A549 (cell line): ENCODE measurements at regions not wholly inside any gene's neighbourhood (a gene's known extent, or its start where the extent isn't known, plus 50 kb on each side); places are given as distances from the start of the nearest gene placed in this dataset.
"Not testable (repeated sequence)": the region's sequence is repeated elsewhere in the genome, so short reads cannot be mapped to it uniquely, and the experiment has no call there.

Experiments
- ATAC-seq, 2 experiments: fragments of 200-7000 bp in 1 of 2; fragments of >200 bp in 1 of 2; cut with Nextera tagmentation in 1 of 2; cut with Tn5 transposase in 1 of 2; 3 replicates each; pipeline versions ENCODE4 v1.8.0 to v1.9.1; 2018 to 2020; ENCODE audit warnings: mild to moderate bottlenecking in 1 of 2, moderate library complexity in 1 of 2
- CTCF ChIA-PET: fragments of 300-600 bp; sonication (Branson Sonifier 250); formaldehyde crosslinking; extraction: SDS; loops from one replicate; lab custom pipeline; 2021; ENCODE audit warnings: antibody characterized with exemption, inconsistent platforms; lab: Yijun Ruan, JAX
- POLR2A ChIA-PET: fragments of 350-600 bp; formaldehyde crosslinking; extraction: SDS; loops from one replicate; lab custom pipeline; 2021; ENCODE audit warnings: antibody characterized with exemption, inconsistent platforms; lab: Yijun Ruan, JAX
- DNase-seq, 2 experiments: peaks; one replicate each; pipeline versions ENCODE4 v3.0.0 to v3.0.0-alpha.2; 2011 to 2016; ENCODE audit warnings: low read depth in 1 of 2, low spot score in 1 of 2
- FAIRE-seq: peaks from 2 replicates; lab custom pipeline; 2011; peaks lifted over from hg19 to GRCh38; lab: Jason Lieb, UNC
- H3K27ac ChIP-seq, 2 experiments: fragments of >200 bp; sonication (Bioruptor Twin); formaldehyde crosslinking; 3 replicates each; pipeline ENCODE4 v1.5.1; 2016 to 2017
- H3K4me1 ChIP-seq: fragments of >200 bp; sonication (Bioruptor Twin); formaldehyde crosslinking; 3 replicates; pipeline ENCODE4 v1.6.1; 2016
- H3K4me2 ChIP-seq: fragments of >200 bp; sonication (Bioruptor Twin); formaldehyde crosslinking; 3 replicates; pipeline ENCODE4 v1.6.1; 2016
- H3K4me3 ChIP-seq: fragments of >200 bp; sonication (Bioruptor Twin); formaldehyde crosslinking; 3 replicates; pipeline ENCODE4 v1.5.1; 2016
- H3K9me3 ChIP-seq: fragments of >200 bp; sonication (Bioruptor Twin); formaldehyde crosslinking; 3 replicates; pipeline ENCODE4 v1.6.1; 2016
- HOXB13 ChIP-seq: fragments of 250-450 bp; sonication (Bioruptor Pico); IDR thresholded peaks from 2 replicates; pipeline ENCODE4 v1.5.0; 2020; ENCODE audit warnings: low read depth, mild to moderate bottlenecking, moderate library complexity
- WGBS: methylation state at CpG from one replicate; pipeline ENCODE4 v1.1.6; 2017; ENCODE audit errors: missing lambda C conversion rate; 5-methylcytosine and 5-hydroxymethylcytosine counted together
- TF ChIP-seq, protein P1 (sequence below): fragments of 450-650 bp; IDR thresholded peaks from 2 replicates; pipeline ENCODE4 v1.6.1; 2014; ENCODE audit warnings: antibody characterized with exemption

DNA sequence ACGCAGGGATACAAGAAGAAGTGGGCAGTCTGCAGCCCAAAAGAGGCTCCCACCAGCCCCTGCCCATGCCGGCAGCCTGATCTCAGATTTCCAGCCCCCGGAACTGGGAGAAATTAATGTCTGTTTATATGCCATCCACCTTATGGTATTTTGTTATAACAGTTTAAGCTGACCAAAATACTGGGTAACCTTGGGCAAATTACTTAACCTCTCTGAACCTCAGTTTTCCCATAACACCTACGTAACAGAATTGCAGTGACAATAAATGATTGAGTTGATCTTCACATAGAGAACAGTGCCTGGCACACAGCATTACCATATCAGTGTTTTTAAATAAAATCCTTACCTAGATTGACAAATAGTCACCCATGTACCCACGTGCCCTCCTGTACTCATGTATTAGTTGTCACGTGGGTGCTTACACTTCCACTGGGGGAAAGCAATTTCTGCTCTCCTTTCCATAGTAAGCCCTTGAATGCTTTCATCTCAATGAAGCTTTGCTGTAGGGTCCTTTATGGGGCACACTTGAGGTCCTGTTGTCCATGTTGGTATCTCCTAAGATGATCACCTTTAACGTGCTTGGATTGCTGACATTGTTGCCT, 54.2 kb upstream of the PHF21A start:
- CTCF ChIA-PET: no interaction called here
- POLR2A ChIA-PET: no interaction called here

DNA sequence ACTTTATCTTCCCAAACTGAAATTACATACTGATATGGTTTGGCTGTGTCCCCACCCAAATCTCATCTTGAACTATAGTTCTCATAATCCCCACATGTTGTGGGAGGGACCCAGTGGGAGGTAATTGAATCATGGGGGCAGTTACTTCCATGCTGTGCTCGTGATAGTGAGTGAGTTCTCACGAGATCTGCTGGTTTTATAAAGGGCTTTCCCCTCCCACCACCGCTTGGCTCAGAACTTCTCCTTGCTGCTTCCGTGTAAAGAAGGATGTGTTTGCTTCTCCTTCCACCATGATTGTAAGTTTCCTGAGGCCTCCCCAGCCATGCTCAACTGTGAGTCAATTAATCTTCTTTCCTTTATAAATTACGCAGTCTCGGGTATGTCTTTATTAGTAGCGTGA, 50.4 kb upstream of the PHF21A start:
- DNase-seq, FAIRE-seq, CTCF ChIA-PET, ATAC-seq, H3K4me1 ChIP-seq, POLR2A ChIA-PET, H3K4me3 ChIP-seq, H3K4me2 ChIP-seq, H3K9me3 ChIP-seq, H3K27ac ChIP-seq: not testable (repeated sequence)
- 56% methylated on average over 7 of the region's 7 CpGs for WGBS

More for the DNA sequence above, 54.2 kb upstream of the PHF21A start:
- DNase-seq (no peak), ATAC-seq (no peak), FAIRE-seq (no peak)
- Histone ChIP-seq H3K4me2 (no peak overlapping the region), H3K4me3 (no peak overlapping the region), H3K27ac (no peak overlapping the region), H3K4me1 (no peaks in the 10 kb centered on the region)
- TF ChIP-seq, protein P1, sequence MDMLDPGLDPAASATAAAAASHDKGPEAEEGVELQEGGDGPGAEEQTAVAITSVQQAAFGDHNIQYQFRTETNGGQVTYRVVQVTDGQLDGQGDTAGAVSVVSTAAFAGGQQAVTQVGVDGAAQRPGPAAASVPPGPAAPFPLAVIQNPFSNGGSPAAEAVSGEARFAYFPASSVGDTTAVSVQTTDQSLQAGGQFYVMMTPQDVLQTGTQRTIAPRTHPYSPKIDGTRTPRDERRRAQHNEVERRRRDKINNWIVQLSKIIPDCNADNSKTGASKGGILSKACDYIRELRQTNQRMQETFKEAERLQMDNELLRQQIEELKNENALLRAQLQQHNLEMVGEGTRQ: 0 out of 2 replicates have a peak, but pooled peaks have one; percentile 24
- TF ChIP-seq HOXB13: no peak
- TF ChIP-seq, all 56 proteins: peak for 1
- WGBS: 60% methylated on average over 7 of the region's 7 CpGs
- H3K9me3 ChIP-seq: no peaks in the 10 kb centered on the region
